ENCODE measurements at regions not wholly inside any gene's neighbourhood (a gene's known extent, or its start where the extent isn't known, plus 50 kb on each side); places are given as distances from the start of the nearest gene placed in this dataset.
"Not testable (repeated sequence)": the region's sequence is repeated elsewhere in the genome, so short reads cannot be mapped to it uniquely, and the experiment has no call there.

DNA sequence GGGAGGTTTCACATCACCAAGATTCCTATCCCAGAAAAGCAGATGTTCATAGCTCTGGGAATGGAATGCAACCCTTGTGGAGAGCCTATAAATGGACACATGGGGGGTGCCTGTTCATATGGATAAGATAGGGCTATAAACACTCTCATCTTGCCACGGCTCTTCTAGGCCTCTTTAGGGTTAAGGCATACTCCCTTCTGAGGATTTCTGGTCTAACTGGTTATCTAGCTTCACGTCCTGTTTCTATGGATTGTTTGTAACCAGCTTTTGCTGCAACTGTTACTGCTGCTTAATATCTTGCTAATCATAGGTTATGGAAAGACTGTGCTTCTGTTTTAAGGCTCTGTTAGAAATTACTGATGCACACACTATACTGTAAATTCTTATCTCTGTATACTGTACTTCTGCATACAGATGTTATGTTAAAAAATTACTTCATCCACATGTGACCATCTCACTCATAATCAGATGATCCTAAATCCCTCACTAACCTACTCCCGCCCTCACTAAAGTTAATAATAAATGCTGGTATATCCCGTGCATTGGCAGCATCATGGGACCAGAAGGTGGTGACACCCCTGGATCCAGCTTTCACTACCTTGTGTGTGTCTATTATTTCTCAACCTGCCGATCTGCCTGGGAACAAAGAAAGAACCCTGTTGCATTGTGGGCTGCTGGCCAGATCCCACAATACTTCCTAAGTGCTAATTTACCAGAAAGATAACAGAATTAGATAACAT, 68.7 kb downstream of the PRKAB2 start:
- not testable (repeated sequence) for DNase-seq

DNA sequence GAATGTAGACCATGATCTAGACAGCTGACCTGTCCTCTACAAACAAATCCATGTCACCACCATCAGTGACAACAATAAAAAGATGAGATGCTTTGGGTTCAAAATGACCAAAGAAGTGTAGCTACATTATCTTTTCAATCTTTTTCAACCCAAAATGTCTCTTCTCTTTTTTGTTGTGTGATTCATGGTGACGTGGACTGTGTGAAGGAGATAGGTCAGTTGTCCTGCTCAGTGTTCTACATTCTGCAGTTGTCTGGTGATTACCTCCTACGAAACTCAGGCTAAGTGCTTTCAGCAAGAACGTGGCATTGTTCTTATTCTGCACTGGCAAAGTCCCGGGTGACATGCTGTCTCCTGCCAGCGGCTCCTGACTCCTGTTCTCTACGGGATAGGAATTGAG, 73.1 kb downstream of the PRKAB2 start:
- no peak for DNase-seq

GRCh38 chr1:147098338-147098973, 73.8 kb downstream of the PRKAB2 start:
- peak; percentile 14 for DNase-seq

DNA sequence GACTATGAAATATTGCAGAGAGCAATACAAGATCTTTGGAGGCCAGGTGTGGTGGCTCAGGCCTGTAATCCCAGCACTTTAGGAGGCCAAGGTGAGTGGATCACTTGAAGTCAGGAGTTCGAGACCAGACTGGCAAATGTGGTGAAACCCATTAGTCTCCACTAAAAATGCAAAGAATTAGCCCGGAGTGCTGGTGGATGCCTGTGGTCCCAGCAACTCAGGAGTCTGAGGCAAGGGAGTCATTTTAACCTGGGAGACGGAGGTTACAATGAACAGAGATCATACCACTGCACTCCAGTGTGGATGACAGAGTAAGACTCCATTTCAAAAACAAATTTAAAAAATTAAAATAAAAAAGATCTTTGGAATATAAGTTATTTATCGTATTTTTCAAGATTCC, 76.6 kb downstream of the PRKAB2 start:
- DNase-seq, result no peak

DNA sequence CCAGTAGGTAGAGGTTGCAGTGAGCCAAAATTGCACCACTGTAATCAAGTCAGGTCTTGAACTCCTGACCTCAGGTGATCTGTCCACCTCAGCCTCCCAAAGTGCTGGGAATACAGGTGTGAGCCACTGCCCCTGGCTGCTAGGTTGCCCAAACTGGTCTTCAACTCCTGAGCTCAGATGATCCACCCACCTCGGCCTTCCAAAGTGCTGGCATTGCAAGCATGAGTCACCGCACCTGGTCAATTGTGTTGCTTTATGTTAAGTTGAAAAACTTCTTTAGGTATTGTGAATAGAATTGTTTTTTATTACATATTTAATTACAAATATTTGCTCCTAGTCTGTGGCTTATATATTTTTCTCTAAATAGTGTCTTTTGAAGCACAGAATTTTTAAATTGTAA, 80.5 kb downstream of the PRKAB2 start:
- DNase-seq, result no peak

GRCh38 chr1:147089457-147089856, 82.8 kb downstream of the PRKAB2 start:
- no peak for DNase-seq

- no peak for DNase-seq
These were observed 86.1 kb downstream of the PRKAB2 start for GRCh38 chr1:147086129-147086528.

- peak; percentile 74 for DNase-seq
These were observed 87.8 kb downstream of the PRKAB2 start for GRCh38 chr1:147084273-147085096.

GRCh38 chr1:147083919-147084272, 88.4 kb downstream of the PRKAB2 start:
- no peak for DNase-seq

DNA sequence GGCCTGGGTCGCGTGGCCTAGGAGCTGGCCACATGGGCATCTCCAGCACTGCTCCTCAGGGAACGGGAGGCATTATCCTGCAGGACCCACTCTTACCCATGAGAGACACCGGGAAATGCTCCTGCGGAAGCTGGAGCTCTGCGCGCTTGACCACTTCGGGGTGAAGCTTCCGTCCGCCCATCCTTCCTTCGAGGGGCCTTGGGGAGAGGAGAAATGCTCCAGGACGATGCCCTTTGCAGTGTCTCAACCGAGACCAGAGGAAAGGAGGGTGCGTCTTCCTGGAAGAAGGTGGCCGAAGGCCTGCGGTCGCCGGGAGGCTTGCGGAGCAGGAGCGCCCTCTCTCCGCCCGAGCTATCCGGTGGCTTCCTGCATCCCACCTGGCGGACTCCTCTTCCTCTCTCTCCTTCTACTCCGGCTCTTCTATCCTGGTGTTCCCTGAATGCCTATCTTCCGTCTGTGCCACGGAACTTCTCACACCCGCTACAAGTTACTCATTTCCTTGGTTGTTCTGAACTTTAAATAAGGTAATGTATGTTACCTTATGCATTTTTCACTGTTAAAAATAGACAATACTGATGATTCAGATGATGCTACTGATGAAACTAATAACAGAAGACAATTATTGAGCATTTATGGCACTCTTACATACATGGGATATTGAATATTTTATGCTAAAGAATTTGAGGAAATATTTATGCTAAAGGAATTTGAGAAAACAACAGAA, 91.4 kb downstream of the PRKAB2 start:
- DNase-seq, result no peak

DNA sequence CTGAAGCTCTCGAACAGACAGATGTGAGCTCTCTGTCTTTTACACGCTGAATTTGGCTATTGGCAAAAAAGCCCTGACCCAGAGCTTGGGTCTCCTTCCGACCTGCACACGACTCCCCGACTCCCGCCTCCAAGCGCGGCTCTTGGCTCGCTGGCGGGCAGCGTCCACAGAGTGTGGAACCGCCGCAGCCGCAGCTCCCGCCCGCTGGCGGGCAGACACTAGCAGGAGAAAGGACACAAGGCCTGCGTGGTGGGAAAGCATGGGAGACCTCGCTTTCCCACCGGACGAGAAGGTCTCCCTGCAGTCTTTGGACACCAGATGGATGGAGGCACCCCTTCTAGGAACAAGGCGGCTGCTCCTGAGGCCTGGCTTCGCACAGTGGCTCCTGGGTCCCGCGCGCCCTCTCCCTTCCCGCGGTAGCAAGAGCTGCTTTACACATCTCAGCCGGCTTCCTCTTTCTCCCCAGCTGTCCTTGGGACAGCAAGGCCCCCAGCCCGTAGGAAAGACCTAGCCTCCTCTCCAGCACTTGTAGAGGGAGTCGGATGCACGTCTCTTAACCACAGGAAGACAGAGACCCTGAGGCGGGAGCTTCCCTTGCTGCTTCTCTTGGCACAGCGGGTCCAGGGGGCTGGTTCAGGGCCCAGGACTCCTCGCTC, 92.1 kb downstream of the PRKAB2 start:
- DNase-seq, result no peak

DNA sequence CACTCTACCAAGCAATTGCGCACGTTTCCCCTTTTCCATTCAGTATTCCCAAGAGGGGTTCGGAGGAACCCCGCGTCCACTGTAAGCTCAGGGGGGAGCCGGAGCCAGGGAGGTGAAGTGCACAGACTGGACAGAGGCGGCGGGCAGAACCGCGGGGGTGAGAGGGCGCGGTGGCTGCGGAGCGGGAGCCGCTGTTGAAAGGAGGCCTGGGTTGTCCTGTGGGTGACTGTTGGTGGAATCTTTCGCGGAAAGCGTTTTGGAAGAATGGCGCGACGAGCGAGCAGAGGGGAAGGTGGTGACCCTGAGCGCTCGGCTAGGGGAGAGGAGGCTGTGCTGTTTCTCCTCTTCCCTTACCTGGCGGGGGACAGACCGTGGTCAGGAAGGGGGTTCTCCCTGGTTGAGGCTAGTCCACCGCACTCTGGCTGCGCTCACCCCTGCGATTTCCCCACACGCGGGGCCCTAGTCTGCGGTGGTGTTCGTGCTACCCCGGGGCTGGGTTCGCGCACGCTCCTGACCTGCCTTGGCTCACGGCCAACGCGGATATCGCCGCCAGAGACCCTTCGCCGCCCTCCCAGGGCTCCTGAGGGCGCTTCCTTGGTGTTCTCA, 92.8 kb downstream of the PRKAB2 start:
- peak; percentile 24 for DNase-seq

GRCh38 chr1:147078606-147079399, 93.5 kb downstream of the PRKAB2 start:
- DNase-seq, result no peak

GRCh38 chr1:147077936-147078605, 94.2 kb downstream of the PRKAB2 start:
- no peak for DNase-seq

GRCh38 chr1:147077523-147077922, 94.7 kb downstream of the PRKAB2 start:
- no peak for DNase-seq

- no peak for DNase-seq
These were observed 95.2 kb downstream of the PRKAB2 start for GRCh38 chr1:147077081-147077480.

DNA sequence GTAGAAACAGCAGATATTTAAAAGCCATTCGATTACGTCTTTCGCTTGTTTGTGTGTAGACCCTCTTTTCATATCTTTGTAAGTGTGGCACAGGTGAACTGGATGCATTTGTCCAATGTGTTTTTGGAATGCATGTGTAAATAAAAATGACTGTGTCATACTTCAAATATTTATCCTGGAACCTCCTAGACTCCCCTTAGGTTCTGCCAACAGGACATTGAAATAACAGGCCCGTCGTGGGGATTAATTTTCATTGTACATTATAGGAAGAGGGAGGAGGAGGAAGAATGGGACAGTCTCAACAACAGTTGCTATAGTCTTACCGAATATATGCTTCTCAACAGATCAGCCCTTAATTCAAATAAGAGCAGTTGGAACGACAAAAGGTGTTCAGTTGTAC, 95.8 kb downstream of the PRKAB2 start:
- DNase-seq, result no peak

DNA sequence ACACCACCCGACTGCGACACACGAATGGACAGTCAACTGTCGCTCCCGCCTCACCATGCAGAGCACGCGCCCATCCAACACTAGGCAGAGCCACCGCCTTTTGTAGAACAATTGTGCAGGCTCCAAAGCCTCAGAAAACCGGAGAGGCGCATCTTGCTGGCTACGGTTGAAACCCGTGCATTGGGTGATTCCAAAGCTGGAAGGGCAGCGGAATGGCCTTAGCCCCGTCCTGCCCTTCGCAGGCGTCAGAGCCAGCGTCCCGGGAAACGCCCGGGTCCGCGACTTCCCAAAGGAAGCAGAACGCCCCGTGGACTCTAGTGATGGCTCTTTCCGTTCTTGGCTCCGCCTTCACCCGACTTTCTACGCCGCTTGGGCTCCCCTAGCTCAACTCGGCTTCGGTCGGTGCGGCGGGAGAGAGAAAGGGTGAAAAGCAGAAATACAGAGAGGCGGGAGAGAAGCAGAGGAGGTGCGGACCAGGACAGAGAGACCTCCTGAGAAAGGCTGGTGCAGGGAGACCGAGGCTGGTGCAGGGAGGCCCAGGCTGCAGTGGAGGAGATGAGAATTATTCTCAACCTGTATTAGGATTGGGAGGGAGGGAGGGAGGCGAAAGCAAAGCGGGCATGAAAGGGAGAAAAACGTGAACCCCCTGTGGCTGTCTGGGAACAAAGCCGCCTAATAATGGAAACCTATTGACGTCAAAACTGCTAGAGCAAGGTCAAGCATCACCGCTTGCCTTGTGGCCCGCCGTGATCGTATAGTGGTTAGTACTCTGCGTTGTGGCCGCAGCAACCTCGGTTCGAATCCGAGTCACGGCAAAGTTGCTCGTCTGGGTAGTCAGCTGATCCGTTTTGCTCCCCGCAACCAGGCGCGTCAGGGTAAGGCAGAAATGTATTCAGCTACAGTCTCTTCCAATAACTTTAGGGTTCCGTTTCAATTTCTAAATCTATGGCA, 99.5 kb downstream of the PRKAB2 start:
- peak; percentile 16 for DNase-seq

- no peak for DNase-seq
These were observed 101.1 kb downstream of the PRKAB2 start for GRCh38 chr1:147071142-147071541.

DNA sequence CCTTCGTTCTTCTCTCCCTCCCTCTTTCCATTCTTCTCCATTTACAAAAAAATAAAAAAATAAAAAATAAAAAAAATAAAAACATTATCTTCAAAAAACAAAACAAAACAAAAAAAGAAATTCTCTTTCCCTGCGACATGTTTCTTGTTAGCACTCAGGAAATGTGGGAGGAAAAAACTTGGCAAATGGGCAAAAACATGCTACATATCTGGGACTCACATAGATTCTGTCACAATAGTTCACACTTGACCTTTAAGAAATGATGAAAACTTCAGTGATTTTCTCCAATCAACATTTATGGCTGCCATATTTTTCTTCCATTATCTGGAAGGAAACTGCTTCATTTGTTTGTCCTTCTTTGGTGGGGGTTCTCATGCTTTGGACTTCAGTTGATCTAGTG, 109.3 kb downstream of the PRKAB2 start:
- DNase-seq, result no peak

Data from CD4-positive, alpha-beta T cell treated with Interleukin-12 subunit alpha and Interleukin-12 subunit beta, for 1 hour (primary cell).